CD14-positive monocyte (primary cell): ENCODE measurements at regions not wholly inside any gene's neighbourhood (a gene's known extent, or its start where the extent isn't known, plus 50 kb on each side); places are given as distances from the start of the nearest gene placed in this dataset.
A peak's percentile ranks its signal among the peaks of the same experiment; 100 is the strongest.

Experiments used
- DNase-seq, 3 donors: peaks; one replicate each; pipeline ENCODE4 v3.0.0-alpha.2; 2011 to 2022
- H2AFZ ChIP-seq: 2 replicates; pipeline ENCODE4 v1.6.0; 2012; ENCODE audit warnings: mild to moderate bottlenecking, low read depth, low read length, inconsistent platforms; ENCODE audit not compliant: insufficient read depth, poor library complexity, severe bottlenecking
- H3K27ac ChIP-seq, 2 donors: 1 replicate in 1 of 2; 2 replicates in 1 of 2; pipeline ENCODE4 v1.5.1; 2012 to 2013; ENCODE audit warnings: low read length in 2 of 2, control low read depth in 1 of 2, inconsistent platforms in 1 of 2, low read depth in 1 of 2, mild to moderate bottlenecking in 1 of 2
- H3K27me3 ChIP-seq, 2 donors: one replicate each; pipeline versions ENCODE4 v1.6.0 to v1.6.1; 2011 to 2013; ENCODE audit warnings: low read length in 2 of 2; ENCODE audit not compliant: control insufficient read depth in 2 of 2, insufficient read depth in 2 of 2
- H3K36me3 ChIP-seq, 2 donors: replicated peaks in 1 of 2; 1 replicate in 1 of 2; 2 replicates in 1 of 2; pipeline versions ENCODE4 v1.5.1 to v1.6.1; 2012 to 2013; ENCODE audit warnings: low read length in 2 of 2, control low read depth in 1 of 2, inconsistent platforms in 1 of 2, mild to moderate bottlenecking in 1 of 2; ENCODE audit not compliant: insufficient read depth in 2 of 2, control insufficient read depth in 1 of 2
- H3K4me1 ChIP-seq, 2 donors: 1 replicate in 1 of 2; 2 replicates in 1 of 2; pipeline versions ENCODE4 v1.5.1 to v1.6.1; 2012 to 2013; ENCODE audit warnings: low read length in 2 of 2, control low read depth in 1 of 2, inconsistent platforms in 1 of 2, mild to moderate bottlenecking in 1 of 2, moderate library complexity in 1 of 2; ENCODE audit not compliant: insufficient read depth in 2 of 2, control insufficient read depth in 1 of 2
- H3K4me2 ChIP-seq: replicated peaks from 2 replicates; pipeline ENCODE3; 2012; ENCODE audit warnings: low read length, moderate library complexity, mild to moderate bottlenecking; ENCODE audit not compliant: poor library complexity, severe bottlenecking; ENCODE audit errors: extremely low read depth
- H3K4me3 ChIP-seq, 3 experiments: fragments of 200-600 bp in 1 of 3; sonication (generic) in 1 of 3; replicated peaks in 1 of 3; 1 replicate in 2 of 3; 2 replicates in 1 of 3; pipeline ENCODE4 v1.5.1; 2011 to 2013; ENCODE audit warnings: low read length in 3 of 3, mild to moderate bottlenecking in 3 of 3, control low read depth in 2 of 3, low read depth in 2 of 3, inconsistent platforms in 1 of 3, moderate library complexity in 1 of 3
- H3K79me2 ChIP-seq: 2 replicates; pipeline ENCODE4 v1.6.0; 2012; ENCODE audit warnings: mild to moderate bottlenecking, control low read depth, inconsistent platforms, low read length, moderate library complexity; ENCODE audit not compliant: insufficient read depth
- H3K9ac ChIP-seq: 2 replicates; pipeline ENCODE4 v1.6.0; 2017; ENCODE audit warnings: low read length, mild to moderate bottlenecking; ENCODE audit not compliant: insufficient read depth, poor library complexity, severe bottlenecking
- H3K9me3 ChIP-seq, 2 donors: replicated peaks in 1 of 2; 1 replicate in 1 of 2; 2 replicates in 1 of 2; pipeline versions ENCODE4 v1.5.1 to v1.6.1; 2012 to 2013; ENCODE audit warnings: low read length in 2 of 2, control low read depth in 1 of 2; ENCODE audit not compliant: control insufficient read depth in 1 of 2, insufficient read depth in 1 of 2
- H4K20me1 ChIP-seq: 2 replicates; pipeline ENCODE4 v1.6.0; 2012; ENCODE audit warnings: mild to moderate bottlenecking, low read length, control low read depth, moderate library complexity; ENCODE audit not compliant: insufficient read depth
- H3K27ac Mint-ChIP-seq, 7 donors: one replicate each; pipeline ENCODE4 v1.8.0; 2020; ENCODE audit warnings: mild to moderate bottlenecking in 7 of 7, mixed read lengths in 7 of 7, moderate library complexity in 6 of 7, inconsistent platforms in 2 of 7
- H3K27me3 Mint-ChIP-seq, 3 donors: one replicate each; pipeline ENCODE4 v1.8.0; 2021 to 2022; ENCODE audit warnings: low read depth in 3 of 3, mild to moderate bottlenecking in 3 of 3, mixed read lengths in 3 of 3, moderate library complexity in 3 of 3, inconsistent platforms in 1 of 3
- H3K36me3 Mint-ChIP-seq, 2 donors: one replicate each; pipeline ENCODE4 v1.8.0; 2020; ENCODE audit warnings: mixed read lengths in 2 of 2, inconsistent platforms in 1 of 2, mild to moderate bottlenecking in 1 of 2
- H3K4me1 Mint-ChIP-seq: one replicate; pipeline ENCODE4 v1.8.0; 2020; ENCODE audit warnings: mild to moderate bottlenecking, mixed read lengths
- H3K4me3 Mint-ChIP-seq, 2 donors: one replicate each; pipeline ENCODE4 v1.8.0; 2020; ENCODE audit warnings: mild to moderate bottlenecking in 2 of 2, mixed read lengths in 2 of 2, moderate library complexity in 1 of 2
- H3K9me3 Mint-ChIP-seq, 7 donors: one replicate each; pipeline ENCODE4 v1.8.0; 2020 to 2022; ENCODE audit warnings: mixed read lengths in 7 of 7, mild to moderate bottlenecking in 6 of 7, moderate library complexity in 6 of 7, inconsistent platforms in 2 of 7
- WGBS: methylation state at CpG from one replicate; pipeline ENCODE4 v1.1.5; 2013; ENCODE audit warnings: missing lambda C conversion rate; ENCODE audit not compliant: insufficient coverage; 5-methylcytosine and 5-hydroxymethylcytosine counted together
- intact Hi-C, 2 donors: fragments of 100-400 bp; cut with micrococcal nuclease; formaldehyde crosslinking; loops; one replicate each; pipeline versions ENCODE4 v1.15.0 to v1.15.1; 2023
- TF ChIP-seq, protein P1 (sequence below): fragments of 200-600 bp; IDR thresholded peaks from one replicate; pipeline ENCODE4 v1.8.0; 2022; ENCODE audit warnings: antibody characterized with exemption, mild to moderate bottlenecking

- Histone ChIP-seq H3K4me3 (no peak overlapping the region), H3K4me1 (no peaks in the 10 kb centered on the region), H3K79me2 (no peaks in the 10 kb centered on the region), H3K27me3 (no peaks in the 10 kb centered on the region), H3K4me2 (no peak overlapping the region), H4K20me1 (no peaks in the 10 kb centered on the region), H3K36me3 (no peaks in the 10 kb centered on the region), H3K9ac (no peak overlapping the region), H2AFZ (no peak overlapping the region), H3K27ac (no peak overlapping the region), H3K9me3 (no peaks in the 10 kb centered on the region)
- Mint-ChIP-seq H3K27ac (no peak overlapping the region), H3K9me3 (peaks cover 0 to 5% (median 0%) of the 10 kb centered on the region in 7 donors), H3K4me1 (peaks cover 9% of the 10 kb centered on the region), H3K27me3 (peaks cover 1 to 7% (median 5%) of the 10 kb centered on the region in 3 donors), H3K36me3 (no peaks in the 10 kb centered on the region), H3K4me3 (no peak overlapping the region)
- DNase-seq = no peak
- TF ChIP-seq, protein P1, sequence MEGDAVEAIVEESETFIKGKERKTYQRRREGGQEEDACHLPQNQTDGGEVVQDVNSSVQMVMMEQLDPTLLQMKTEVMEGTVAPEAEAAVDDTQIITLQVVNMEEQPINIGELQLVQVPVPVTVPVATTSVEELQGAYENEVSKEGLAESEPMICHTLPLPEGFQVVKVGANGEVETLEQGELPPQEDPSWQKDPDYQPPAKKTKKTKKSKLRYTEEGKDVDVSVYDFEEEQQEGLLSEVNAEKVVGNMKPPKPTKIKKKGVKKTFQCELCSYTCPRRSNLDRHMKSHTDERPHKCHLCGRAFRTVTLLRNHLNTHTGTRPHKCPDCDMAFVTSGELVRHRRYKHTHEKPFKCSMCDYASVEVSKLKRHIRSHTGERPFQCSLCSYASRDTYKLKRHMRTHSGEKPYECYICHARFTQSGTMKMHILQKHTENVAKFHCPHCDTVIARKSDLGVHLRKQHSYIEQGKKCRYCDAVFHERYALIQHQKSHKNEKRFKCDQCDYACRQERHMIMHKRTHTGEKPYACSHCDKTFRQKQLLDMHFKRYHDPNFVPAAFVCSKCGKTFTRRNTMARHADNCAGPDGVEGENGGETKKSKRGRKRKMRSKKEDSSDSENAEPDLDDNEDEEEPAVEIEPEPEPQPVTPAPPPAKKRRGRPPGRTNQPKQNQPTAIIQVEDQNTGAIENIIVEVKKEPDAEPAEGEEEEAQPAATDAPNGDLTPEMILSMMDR = no peak
- 100% methylated on average over 3 of the region's 11 CpGs for WGBS
- intact Hi-C loops = no loop called here
Observed at GRCh38 chr12:131527092-131527491, 183.8 kb upstream of the SFSWAP start.

GRCh38 chr12:131527736-131528135 lies 183.2 kb upstream of the SFSWAP start:
- no peaks in the 10 kb centered on the region for H3K36me3 ChIP-seq

More at GRCh38 chr12:131527736-131528135, 183.2 kb upstream of the SFSWAP start:
- WGBS = 80% methylated on average over 1 of the region's 9 CpGs
- Mint-ChIP-seq H3K4me3 (no peak overlapping the region), H3K9me3 (peaks cover 0 to 5% (median 0%) of the 10 kb centered on the region in 7 donors), H3K36me3 (no peaks in the 10 kb centered on the region), H3K27me3 (peaks cover 1 to 8% (median 5%) of the 10 kb centered on the region in 3 donors), H3K27ac (peak overlapping the region in 1 of 7 donors; percentile 9), H3K4me1 (peaks cover 9% of the 10 kb centered on the region)
- Histone ChIP-seq H3K27ac (no peak overlapping the region), H3K4me3 (no peak overlapping the region), H3K4me1 (no peaks in the 10 kb centered on the region), H2AFZ (no peak overlapping the region), H4K20me1 (no peaks in the 10 kb centered on the region), H3K79me2 (no peaks in the 10 kb centered on the region), H3K9ac (no peak overlapping the region), H3K27me3 (no peaks in the 10 kb centered on the region), H3K4me2 (no peak overlapping the region), H3K9me3 (no peaks in the 10 kb centered on the region)
- no peak for DNase-seq
- TF ChIP-seq, protein P1 = no peak
- intact Hi-C loops = no loop called here
